CD14-positive monocyte (primary cell): ENCODE measurements at regions not wholly inside any gene's neighbourhood (a gene's known extent, or its start where the extent isn't known, plus 50 kb on each side); places are given as distances from the start of the nearest gene placed in this dataset.

Experiments used
- DNase-seq, 3 donors: peaks; one replicate each; pipeline ENCODE4 v3.0.0-alpha.2; 2011 to 2022
- H2AFZ ChIP-seq: 2 replicates; pipeline ENCODE4 v1.6.0; 2012; ENCODE audit warnings: mild to moderate bottlenecking, low read depth, low read length, inconsistent platforms; ENCODE audit not compliant: insufficient read depth, poor library complexity, severe bottlenecking
- H3K27ac ChIP-seq, 2 donors: 1 replicate in 1 of 2; 2 replicates in 1 of 2; pipeline ENCODE4 v1.5.1; 2012 to 2013; ENCODE audit warnings: low read length in 2 of 2, control low read depth in 1 of 2, inconsistent platforms in 1 of 2, low read depth in 1 of 2, mild to moderate bottlenecking in 1 of 2
- H3K27me3 ChIP-seq, 2 donors: one replicate each; pipeline versions ENCODE4 v1.6.0 to v1.6.1; 2011 to 2013; ENCODE audit warnings: low read length in 2 of 2; ENCODE audit not compliant: control insufficient read depth in 2 of 2, insufficient read depth in 2 of 2
- H3K36me3 ChIP-seq, 2 donors: replicated peaks in 1 of 2; 1 replicate in 1 of 2; 2 replicates in 1 of 2; pipeline versions ENCODE4 v1.5.1 to v1.6.1; 2012 to 2013; ENCODE audit warnings: low read length in 2 of 2, control low read depth in 1 of 2, inconsistent platforms in 1 of 2, mild to moderate bottlenecking in 1 of 2; ENCODE audit not compliant: insufficient read depth in 2 of 2, control insufficient read depth in 1 of 2
- H3K4me1 ChIP-seq, 2 donors: 1 replicate in 1 of 2; 2 replicates in 1 of 2; pipeline versions ENCODE4 v1.5.1 to v1.6.1; 2012 to 2013; ENCODE audit warnings: low read length in 2 of 2, control low read depth in 1 of 2, inconsistent platforms in 1 of 2, mild to moderate bottlenecking in 1 of 2, moderate library complexity in 1 of 2; ENCODE audit not compliant: insufficient read depth in 2 of 2, control insufficient read depth in 1 of 2
- H3K4me2 ChIP-seq: replicated peaks from 2 replicates; pipeline ENCODE3; 2012; ENCODE audit warnings: low read length, moderate library complexity, mild to moderate bottlenecking; ENCODE audit not compliant: poor library complexity, severe bottlenecking; ENCODE audit errors: extremely low read depth
- H3K4me3 ChIP-seq, 3 experiments: fragments of 200-600 bp in 1 of 3; sonication (generic) in 1 of 3; replicated peaks in 1 of 3; 1 replicate in 2 of 3; 2 replicates in 1 of 3; pipeline ENCODE4 v1.5.1; 2011 to 2013; ENCODE audit warnings: low read length in 3 of 3, mild to moderate bottlenecking in 3 of 3, control low read depth in 2 of 3, low read depth in 2 of 3, inconsistent platforms in 1 of 3, moderate library complexity in 1 of 3
- H3K79me2 ChIP-seq: 2 replicates; pipeline ENCODE4 v1.6.0; 2012; ENCODE audit warnings: mild to moderate bottlenecking, control low read depth, inconsistent platforms, low read length, moderate library complexity; ENCODE audit not compliant: insufficient read depth
- H3K9ac ChIP-seq: 2 replicates; pipeline ENCODE4 v1.6.0; 2017; ENCODE audit warnings: low read length, mild to moderate bottlenecking; ENCODE audit not compliant: insufficient read depth, poor library complexity, severe bottlenecking
- H3K9me3 ChIP-seq, 2 donors: replicated peaks in 1 of 2; 1 replicate in 1 of 2; 2 replicates in 1 of 2; pipeline versions ENCODE4 v1.5.1 to v1.6.1; 2012 to 2013; ENCODE audit warnings: low read length in 2 of 2, control low read depth in 1 of 2; ENCODE audit not compliant: control insufficient read depth in 1 of 2, insufficient read depth in 1 of 2
- H4K20me1 ChIP-seq: 2 replicates; pipeline ENCODE4 v1.6.0; 2012; ENCODE audit warnings: mild to moderate bottlenecking, low read length, control low read depth, moderate library complexity; ENCODE audit not compliant: insufficient read depth
- H3K27ac Mint-ChIP-seq, 7 donors: one replicate each; pipeline ENCODE4 v1.8.0; 2020; ENCODE audit warnings: mild to moderate bottlenecking in 7 of 7, mixed read lengths in 7 of 7, moderate library complexity in 6 of 7, inconsistent platforms in 2 of 7
- H3K27me3 Mint-ChIP-seq, 3 donors: one replicate each; pipeline ENCODE4 v1.8.0; 2021 to 2022; ENCODE audit warnings: low read depth in 3 of 3, mild to moderate bottlenecking in 3 of 3, mixed read lengths in 3 of 3, moderate library complexity in 3 of 3, inconsistent platforms in 1 of 3
- H3K36me3 Mint-ChIP-seq, 2 donors: one replicate each; pipeline ENCODE4 v1.8.0; 2020; ENCODE audit warnings: mixed read lengths in 2 of 2, inconsistent platforms in 1 of 2, mild to moderate bottlenecking in 1 of 2
- H3K4me1 Mint-ChIP-seq: one replicate; pipeline ENCODE4 v1.8.0; 2020; ENCODE audit warnings: mild to moderate bottlenecking, mixed read lengths
- H3K4me3 Mint-ChIP-seq, 2 donors: one replicate each; pipeline ENCODE4 v1.8.0; 2020; ENCODE audit warnings: mild to moderate bottlenecking in 2 of 2, mixed read lengths in 2 of 2, moderate library complexity in 1 of 2
- H3K9me3 Mint-ChIP-seq, 7 donors: one replicate each; pipeline ENCODE4 v1.8.0; 2020 to 2022; ENCODE audit warnings: mixed read lengths in 7 of 7, mild to moderate bottlenecking in 6 of 7, moderate library complexity in 6 of 7, inconsistent platforms in 2 of 7
- CTCF ChIP-seq: fragments of 200-600 bp; IDR thresholded peaks from one replicate; pipeline ENCODE4 v1.8.0; 2022; ENCODE audit warnings: antibody characterized with exemption, mild to moderate bottlenecking
- WGBS: methylation state at CpG from one replicate; pipeline ENCODE4 v1.1.5; 2013; ENCODE audit warnings: missing lambda C conversion rate; ENCODE audit not compliant: insufficient coverage; 5-methylcytosine and 5-hydroxymethylcytosine counted together
- intact Hi-C, 2 donors: fragments of 100-400 bp; cut with micrococcal nuclease; formaldehyde crosslinking; loops; one replicate each; pipeline versions ENCODE4 v1.15.0 to v1.15.1; 2023

- Mint-ChIP-seq H3K27ac (no peak overlapping the region), H3K27me3 (peaks cover 0 to 8% (median 4%) of the 10 kb centered on the region in 3 donors), H3K36me3 (no peaks in the 10 kb centered on the region), H3K4me3 (no peak overlapping the region), H3K9me3 (peaks cover 0 to 5% (median 4%) of the 10 kb centered on the region in 7 donors), H3K4me1 (no peaks in the 10 kb centered on the region)
- H3K4me1 ChIP-seq: no peaks in the 10 kb centered on the region
- no peak overlapping the region for H3K4me2 ChIP-seq
- H3K27me3 ChIP-seq: no peaks in the 10 kb centered on the region
- intact Hi-C loops: no loop called here
- H3K27ac ChIP-seq: no peak overlapping the region
- no peak overlapping the region for H3K9ac ChIP-seq
- H3K36me3 ChIP-seq: no peaks in the 10 kb centered on the region
- no peak overlapping the region for H2AFZ ChIP-seq
- no peak overlapping the region for H3K4me3 ChIP-seq
- WGBS: 100% methylated on average over 1 of the region's 1 CpG
- no peaks in the 10 kb centered on the region for H4K20me1 ChIP-seq
- no peak for DNase-seq
- no peak for TF ChIP-seq CTCF
- H3K9me3 ChIP-seq: no peaks in the 10 kb centered on the region
- no peaks in the 10 kb centered on the region for H3K79me2 ChIP-seq
Measured at GRCh38 chr4:23736466-23736865, 153.4 kb downstream of the PPARGC1A start.

- no peak overlapping the region for H3K4me3 Mint-ChIP-seq
- no peak overlapping the region for H3K4me2 ChIP-seq
- H3K79me2 ChIP-seq: no peaks in the 10 kb centered on the region
- H3K9me3 Mint-ChIP-seq: peaks cover 0 to 5% (median 4%) of the 10 kb centered on the region in 7 donors
- H3K27me3 Mint-ChIP-seq: peaks cover 0 to 6% (median 4%) of the 10 kb centered on the region in 3 donors
- no peak overlapping the region for H2AFZ ChIP-seq
- no peaks in the 10 kb centered on the region for H3K36me3 Mint-ChIP-seq
- no peaks in the 10 kb centered on the region for H4K20me1 ChIP-seq
- whole genome bisulfite sequencing: no CpG with 5 or more reads among the region's 1 CpG
- intact Hi-C loops: no loop called here
- H3K4me3 ChIP-seq: no peak overlapping the region
- no peaks in the 10 kb centered on the region for H3K36me3 ChIP-seq
- no peak overlapping the region for H3K27ac ChIP-seq
- no peaks in the 10 kb centered on the region for H3K9me3 ChIP-seq
- no peak for DNase-seq
- no peaks in the 10 kb centered on the region for H3K27me3 ChIP-seq
- H3K27ac Mint-ChIP-seq: no peak overlapping the region
- H3K4me1 ChIP-seq: no peaks in the 10 kb centered on the region
- no peak overlapping the region for H3K9ac ChIP-seq
- no peak for TF ChIP-seq CTCF
- H3K4me1 Mint-ChIP-seq: no peaks in the 10 kb centered on the region
Measured at GRCh38 chr4:23734000-23734399, 155.8 kb downstream of the PPARGC1A start.
